ENCODE measurements at regions not wholly inside any gene's neighbourhood (a gene's known extent, or its start where the extent isn't known, plus 50 kb on each side); places are given as distances from the start of the nearest gene placed in this dataset.

DNA sequence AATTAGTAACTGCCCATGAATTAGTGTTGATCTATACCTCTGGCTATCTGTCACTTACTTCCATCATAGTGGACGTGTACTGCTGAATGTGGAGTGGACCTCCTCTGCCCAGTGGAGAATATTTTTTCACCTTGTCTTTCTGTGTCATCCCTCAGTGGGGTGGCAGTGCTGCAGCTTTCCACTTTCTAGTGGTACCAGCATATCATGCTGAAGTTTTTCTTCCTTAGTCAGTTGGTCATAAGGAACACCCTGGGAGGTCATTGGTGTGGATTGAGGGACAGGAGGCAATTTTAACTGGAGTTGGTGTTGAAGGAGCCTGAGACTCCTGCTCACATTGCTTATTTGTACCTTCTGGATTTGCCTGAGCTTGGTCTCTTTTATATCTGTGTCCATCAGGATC lies 151.7 kb upstream of the ANKH start:
- TF ChIP-seq CTCF (IDR thresholded peaks at IDR 0.05; ENCODE audit: unreplicated experiment): no peak
- H3K27me3 Mint-ChIP-seq (ENCODE audit: low read depth): no peaks in the 10 kb centered on the region
- DNase-seq (ENCODE audit: low spot score in 2 of 2, unreplicated experiment in 2 of 2): no peak

DNA sequence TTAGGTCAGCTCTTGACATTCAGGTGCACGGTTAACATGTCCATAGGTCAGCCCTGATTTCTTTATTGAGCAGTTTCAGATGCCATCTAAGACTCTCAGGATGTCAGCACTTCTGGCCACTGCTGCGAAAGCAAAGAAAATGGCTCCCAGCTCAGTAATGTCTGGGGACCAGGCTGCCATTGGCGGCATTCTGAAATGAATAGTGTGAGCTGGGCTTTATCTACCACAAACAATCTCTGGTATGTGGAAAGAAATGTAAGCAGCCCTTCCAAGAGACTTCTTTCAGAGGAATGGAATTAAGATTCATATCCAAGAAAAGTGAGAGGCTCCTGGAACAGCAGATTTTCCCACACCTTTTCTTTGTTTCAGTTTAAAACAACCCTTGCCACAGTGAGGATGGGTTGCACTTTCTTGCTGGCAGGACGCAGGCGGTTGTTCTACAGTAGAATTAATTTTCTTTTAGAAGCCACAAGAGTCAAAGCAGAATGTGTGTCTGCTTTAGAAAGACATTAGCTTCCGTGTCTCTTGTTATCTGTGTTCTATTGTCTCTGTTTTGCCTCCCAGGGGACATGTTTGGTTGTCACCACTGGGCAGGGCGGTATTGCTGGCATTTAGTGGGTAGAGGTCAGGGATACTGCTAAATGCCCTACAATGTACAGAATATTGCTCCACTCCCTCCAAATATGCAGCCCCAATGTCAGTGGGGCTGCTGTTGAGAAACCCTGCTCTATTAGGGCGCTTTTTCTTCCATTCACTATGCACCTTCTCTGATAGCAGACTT lies 149.9 kb upstream of the ANKH start:
- Mint-ChIP-seq H3K36me3 (peaks cover 16% of the 10 kb centered on the region), H3K4me1 (peaks cover 13% of the 10 kb centered on the region), H3K27ac (peak overlapping the region; percentile 56), H3K27me3 (ENCODE audit: low read depth) (no peaks in the 10 kb centered on the region), H3K4me3 (no peak overlapping the region), H3K9me3 (peaks cover 34% of the 10 kb centered on the region)
- TF ChIP-seq CTCF (IDR thresholded peaks at IDR 0.05; ENCODE audit: unreplicated experiment): no peak
- no peak for DNase-seq (ENCODE audit: low spot score in 2 of 2, unreplicated experiment in 2 of 2)

More for the DNA sequence above, 151.7 kb upstream of the ANKH start:
- no peak overlapping the region for H3K4me3 Mint-ChIP-seq
- H3K36me3 Mint-ChIP-seq: peaks cover 14% of the 10 kb centered on the region
- peaks cover 32% of the 10 kb centered on the region for H3K9me3 Mint-ChIP-seq
- no peak overlapping the region for H3K27ac Mint-ChIP-seq
- H3K4me1 Mint-ChIP-seq: peaks cover 20% of the 10 kb centered on the region

GRCh38 chr5:15020736-15021135 lies 149.2 kb upstream of the ANKH start:
- Mint-ChIP-seq H3K4me1 (peaks cover 9% of the 10 kb centered on the region), H3K4me3 (no peak overlapping the region), H3K27ac (peak overlapping the region; percentile 66), H3K9me3 (peaks cover 34% of the 10 kb centered on the region), H3K27me3 (ENCODE audit: low read depth) (no peaks in the 10 kb centered on the region), H3K36me3 (peaks cover 16% of the 10 kb centered on the region)
- TF ChIP-seq CTCF (IDR thresholded peaks at IDR 0.05; ENCODE audit: unreplicated experiment): no peak
- DNase-seq (ENCODE audit: low spot score in 2 of 2, unreplicated experiment in 2 of 2): no peak

- DNase-seq (ENCODE audit: low spot score in 2 of 2, unreplicated experiment in 2 of 2): no peak
Observed at GRCh38 chr5:15014809-15015208, 143.2 kb upstream of the ANKH start.

GRCh38 chr5:15013654-15014463 lies 142.3 kb upstream of the ANKH start:
- peaks cover 26% of the 10 kb centered on the region for H3K4me1 Mint-ChIP-seq
- no peak overlapping the region for H3K4me3 Mint-ChIP-seq
- peaks cover 2% of the 10 kb centered on the region for H3K36me3 Mint-ChIP-seq
- peak; percentile 69 for TF ChIP-seq CTCF (IDR thresholded peaks at IDR 0.05; ENCODE audit: unreplicated experiment)
- peaks cover 10% of the 10 kb centered on the region for H3K9me3 Mint-ChIP-seq
- peak overlapping the region; percentile 86 for H3K27ac Mint-ChIP-seq
- DNase-seq (ENCODE audit: low spot score in 2 of 2, unreplicated experiment in 2 of 2): no peak
- H3K27me3 Mint-ChIP-seq (ENCODE audit: low read depth): no peaks in the 10 kb centered on the region

More at GRCh38 chr5:15014809-15015208, 143.2 kb upstream of the ANKH start:
- peaks cover 14% of the 10 kb centered on the region for H3K9me3 Mint-ChIP-seq
- H3K4me1 Mint-ChIP-seq: peaks cover 20% of the 10 kb centered on the region
- peaks cover 5% of the 10 kb centered on the region for H3K36me3 Mint-ChIP-seq
- no peak overlapping the region for H3K4me3 Mint-ChIP-seq
- TF ChIP-seq CTCF (IDR thresholded peaks at IDR 0.05; ENCODE audit: unreplicated experiment): no peak
- H3K27me3 Mint-ChIP-seq (ENCODE audit: low read depth): no peaks in the 10 kb centered on the region
- H3K27ac Mint-ChIP-seq: peak overlapping the region; percentile 88

Measured in mesothelial cell of epicardium (in vitro differentiated cells).